HG03342 (cell line): ENCODE measurements at regions not wholly inside any gene's neighbourhood (a gene's known extent, or its start where the extent isn't known, plus 50 kb on each side); places are given as distances from the start of the nearest gene placed in this dataset.

ENCODE experiments used
- ATAC-seq: cut with Tn5 transposase; IDR thresholded peaks from one replicate; pipeline ENCODE4 v1.9.1; 2021; ENCODE audit warnings: mild to moderate bottlenecking, moderate library complexity; ENCODE audit not compliant: unreplicated experiment

DNA sequence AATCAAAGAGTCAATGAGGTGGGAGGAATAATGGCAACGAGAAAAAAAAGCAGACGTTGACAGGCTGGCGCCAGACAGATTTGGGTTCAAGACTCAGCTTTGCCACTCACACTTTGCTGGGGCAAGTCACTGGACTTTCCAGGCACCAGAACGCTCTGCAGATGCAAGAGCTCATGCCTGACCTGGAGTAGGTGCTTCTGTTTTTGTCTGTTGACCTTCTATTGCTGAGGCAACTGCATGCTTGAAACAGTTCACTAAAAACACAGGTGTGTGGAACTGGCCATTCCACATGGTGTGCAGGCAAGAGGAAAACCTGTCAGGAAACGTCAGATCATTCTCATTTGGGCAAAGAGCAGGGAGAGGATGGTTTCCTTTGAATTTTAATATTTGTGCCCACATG lies 161.2 kb upstream of the SMIM23 start:
- no peak for ATAC-seq

DNA sequence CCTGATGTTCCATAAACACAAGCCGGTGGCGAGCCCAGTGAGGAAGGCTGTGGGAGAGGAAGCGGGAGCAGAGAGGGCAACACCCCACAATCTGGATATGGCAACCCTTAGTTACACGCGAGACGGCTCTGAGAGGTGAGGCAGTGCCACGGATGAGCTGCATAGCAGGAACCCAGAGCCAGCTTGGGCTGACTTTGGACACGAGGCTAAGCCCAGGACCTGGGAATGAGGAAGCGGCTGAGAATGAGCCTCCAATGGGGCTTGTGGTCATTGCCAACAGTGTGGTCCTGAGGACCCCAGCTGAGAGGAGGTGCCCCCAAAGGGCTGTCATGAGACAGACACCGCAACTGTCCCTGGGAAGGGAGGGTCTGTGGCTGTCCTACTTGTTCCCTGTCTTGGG lies 160.0 kb upstream of the SMIM23 start:
- ATAC-seq = no peak

DNA sequence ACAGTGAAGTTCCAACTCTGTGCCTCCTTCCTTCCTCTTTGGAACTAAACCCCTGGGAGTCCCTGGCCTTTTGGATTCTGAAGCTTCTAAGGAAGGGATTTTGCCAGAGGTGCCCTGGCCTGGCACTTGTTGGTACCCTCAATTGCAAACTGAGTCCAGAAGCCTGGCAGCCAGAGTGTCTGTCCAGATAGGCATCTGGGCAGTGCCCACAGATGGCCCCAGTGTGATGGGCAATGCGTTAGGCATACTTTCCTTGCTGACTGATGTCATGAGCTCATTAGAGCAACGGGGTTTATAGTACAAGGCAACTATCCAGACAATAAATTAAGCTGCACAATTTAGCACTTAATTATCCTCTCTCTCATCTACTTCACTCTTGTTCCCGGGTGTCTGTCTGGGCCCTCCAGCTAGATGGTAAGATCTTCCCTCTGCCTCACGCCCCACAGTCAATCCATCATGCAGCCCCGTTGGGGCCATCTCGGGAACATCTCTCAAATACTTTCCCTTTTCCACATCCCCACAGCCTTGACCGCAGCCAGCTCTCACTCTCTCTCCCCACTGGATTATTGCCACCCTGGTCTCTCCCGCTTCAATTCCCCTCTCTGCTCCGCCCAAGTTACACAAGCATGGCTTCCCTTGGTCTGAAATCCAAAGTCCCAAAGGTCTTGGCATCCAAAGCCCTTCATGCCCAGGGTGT lies 157.5 kb upstream of the SMIM23 start:
- ATAC-seq = no peak

DNA sequence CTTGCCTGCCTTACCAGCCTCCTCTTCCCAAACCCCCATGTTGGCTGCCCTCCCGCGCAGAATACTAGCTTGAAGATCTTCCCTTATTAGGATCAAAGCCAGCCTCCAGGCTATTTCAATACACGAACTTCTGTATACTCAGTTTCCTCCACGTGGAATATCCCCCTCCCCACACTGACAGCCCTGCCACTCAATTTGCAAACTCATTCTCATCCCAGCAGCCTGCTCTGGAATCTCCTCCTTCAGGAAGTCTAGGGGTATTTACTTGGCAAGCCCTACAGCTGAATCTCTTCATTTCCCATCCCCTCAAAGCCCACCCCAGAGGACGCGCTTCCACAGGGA lies 157.0 kb upstream of the SMIM23 start:
- ATAC-seq = no peak

DNA sequence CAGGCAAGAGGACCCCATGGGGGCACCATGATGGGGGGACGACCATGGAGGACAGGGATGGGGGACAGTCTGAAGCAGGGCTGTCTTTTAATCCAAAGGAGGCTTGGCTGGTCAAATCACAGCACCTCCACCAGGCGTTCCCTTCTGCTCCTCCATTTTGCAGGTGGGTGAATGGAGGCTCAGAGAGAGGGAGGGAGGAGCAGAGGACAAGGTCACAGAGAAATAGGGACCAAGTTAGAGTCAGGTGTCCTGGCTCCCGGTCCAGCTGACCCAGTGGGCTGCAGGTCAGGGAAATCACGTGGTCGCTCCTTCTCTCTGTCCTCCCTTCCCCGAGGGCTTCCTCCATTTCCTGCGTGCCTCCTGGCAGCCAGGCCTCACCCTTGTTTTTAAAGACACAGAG lies 156.4 kb upstream of the SMIM23 start:
- ATAC-seq = no peak

DNA sequence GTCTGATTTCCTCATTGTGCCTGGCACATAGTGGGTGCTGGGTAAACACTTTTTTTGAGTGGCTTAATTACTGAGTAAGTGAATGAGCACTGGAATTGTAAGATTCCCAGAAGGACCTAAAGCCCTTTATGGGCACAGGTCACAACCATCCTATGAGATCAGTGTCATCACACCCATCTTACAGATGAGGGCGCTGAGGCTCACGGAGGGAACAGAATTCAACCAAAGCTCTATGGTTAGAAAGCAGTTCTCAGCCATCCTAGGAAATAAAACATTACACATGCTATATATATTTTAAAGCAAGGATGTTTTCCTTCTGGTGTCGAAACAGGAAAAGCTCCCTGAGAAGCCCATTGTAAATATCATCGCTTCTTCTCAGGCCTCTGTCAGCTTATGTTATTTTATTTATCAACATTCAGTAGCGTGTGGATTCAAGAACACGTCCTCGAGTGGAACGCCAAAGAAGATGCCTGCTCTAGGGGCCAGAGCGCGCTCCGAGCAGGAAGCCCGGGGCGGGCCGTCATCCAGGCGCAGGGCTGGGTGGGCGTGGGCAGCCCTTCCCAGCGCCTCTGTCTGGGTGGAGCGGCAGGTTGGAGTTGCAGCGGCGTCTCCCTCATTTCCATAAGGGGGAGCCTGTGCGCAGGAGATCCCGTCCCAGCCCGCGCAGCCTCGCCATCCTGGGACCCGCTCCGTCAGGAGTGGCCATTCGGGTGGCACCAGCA lies 155.8 kb upstream of the SMIM23 start:
- ATAC-seq = no peak

DNA sequence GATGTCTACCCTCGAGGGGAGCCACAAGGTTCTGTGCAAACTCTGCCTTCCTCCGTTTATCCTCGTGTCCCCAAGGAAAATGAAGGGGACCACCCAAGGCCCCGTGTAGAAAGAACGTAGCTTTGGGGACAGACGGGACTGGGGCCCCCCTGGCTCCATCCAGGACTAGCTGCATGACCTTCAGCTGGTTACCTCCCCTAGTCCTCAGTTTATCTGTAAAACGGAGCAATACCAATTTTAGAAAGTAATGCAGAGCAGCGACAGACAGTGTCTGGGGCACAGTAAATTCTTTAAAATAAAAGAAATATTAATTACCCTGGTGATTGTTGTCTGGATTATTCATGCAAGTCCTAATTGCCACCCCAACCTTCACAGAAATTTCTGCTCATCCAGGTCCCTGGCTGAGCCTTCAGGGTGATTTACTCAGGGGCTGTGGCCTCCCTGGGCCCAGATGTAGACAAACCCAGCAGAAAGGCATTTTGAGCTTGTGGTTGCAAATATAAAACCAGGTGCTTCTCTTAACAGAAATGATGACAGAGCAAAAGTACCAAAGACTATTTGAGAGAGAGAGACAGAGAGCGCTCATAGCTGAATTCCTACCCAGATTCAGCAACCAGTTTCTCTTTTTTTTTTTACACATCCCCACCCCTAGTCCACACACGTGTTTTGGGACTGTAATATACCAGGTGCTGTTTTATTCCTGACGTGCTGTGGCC lies 155.1 kb upstream of the SMIM23 start:
- no peak for ATAC-seq

DNA sequence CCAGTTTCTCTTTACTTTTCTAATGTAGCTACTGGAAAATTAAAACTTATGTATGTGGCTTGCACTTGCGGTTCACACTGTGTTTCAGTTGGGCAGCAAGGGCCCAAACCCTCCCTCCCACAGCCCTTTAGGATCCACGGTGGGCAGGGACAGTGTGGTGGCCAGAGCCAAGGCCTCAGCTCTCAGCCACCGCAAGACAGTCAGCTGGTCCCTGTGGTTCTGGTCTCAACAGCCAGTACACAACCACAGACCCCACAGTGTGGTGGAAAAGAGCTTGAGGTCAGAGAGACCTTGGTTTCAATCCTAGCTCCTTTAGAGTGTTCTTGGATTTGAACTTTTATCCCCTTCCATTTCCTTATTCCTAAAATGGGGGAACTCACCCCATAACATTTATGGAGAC lies 153.0 kb upstream of the SMIM23 start:
- no peak for ATAC-seq

DNA sequence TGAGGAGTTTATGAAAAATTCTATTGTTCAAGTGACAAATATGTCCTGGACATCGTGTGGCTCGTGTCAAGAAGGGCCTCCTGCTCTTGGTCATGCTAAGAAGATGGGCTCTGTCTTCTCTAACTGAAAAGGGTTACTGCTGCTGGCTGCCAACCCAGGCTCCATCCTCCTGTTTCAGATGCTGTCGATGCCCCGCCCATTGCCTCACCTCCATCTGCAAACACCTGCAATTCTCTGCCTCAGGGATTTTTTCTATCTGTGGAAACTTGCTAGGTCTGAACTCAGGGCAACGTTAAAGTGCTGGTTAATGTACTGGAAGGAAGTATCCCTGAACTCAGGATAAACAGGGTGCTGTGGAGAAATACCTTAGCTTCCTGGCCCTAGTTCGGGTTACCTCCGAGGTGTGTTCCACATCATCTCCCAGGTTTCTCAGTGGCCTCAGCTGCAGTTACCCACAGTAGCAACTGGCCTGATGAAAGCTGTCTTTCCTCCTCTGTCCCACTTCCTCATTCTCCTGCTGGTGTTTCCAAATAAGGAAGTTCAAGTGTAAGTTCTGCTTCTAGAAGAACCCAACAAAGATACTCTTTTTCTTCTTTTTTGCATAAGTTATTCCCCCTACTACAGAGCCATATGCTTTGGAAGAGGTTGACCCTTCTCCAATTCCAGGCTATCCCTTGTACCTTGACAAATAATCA lies 151.7 kb upstream of the SMIM23 start:
- ATAC-seq = peak; percentile 74

DNA sequence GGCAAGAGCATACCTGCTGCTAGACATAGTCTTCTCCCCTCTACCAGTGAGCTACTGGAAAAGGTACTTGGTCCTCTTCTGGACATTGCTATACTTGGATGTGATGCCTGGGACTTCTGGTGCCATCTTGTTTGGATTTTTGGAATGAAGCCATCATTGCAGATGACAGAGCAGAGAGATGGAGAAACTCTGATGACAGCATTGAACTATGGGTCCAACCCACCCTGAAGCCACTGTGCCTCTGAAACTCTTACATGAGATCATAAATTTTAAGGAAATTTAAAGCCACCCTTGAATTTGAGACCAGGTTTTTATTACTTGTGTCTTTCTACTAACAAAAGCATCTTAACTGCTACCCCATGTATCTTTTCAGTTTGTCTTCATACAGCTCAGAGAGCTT lies 151.1 kb upstream of the SMIM23 start:
- ATAC-seq = no peak

DNA sequence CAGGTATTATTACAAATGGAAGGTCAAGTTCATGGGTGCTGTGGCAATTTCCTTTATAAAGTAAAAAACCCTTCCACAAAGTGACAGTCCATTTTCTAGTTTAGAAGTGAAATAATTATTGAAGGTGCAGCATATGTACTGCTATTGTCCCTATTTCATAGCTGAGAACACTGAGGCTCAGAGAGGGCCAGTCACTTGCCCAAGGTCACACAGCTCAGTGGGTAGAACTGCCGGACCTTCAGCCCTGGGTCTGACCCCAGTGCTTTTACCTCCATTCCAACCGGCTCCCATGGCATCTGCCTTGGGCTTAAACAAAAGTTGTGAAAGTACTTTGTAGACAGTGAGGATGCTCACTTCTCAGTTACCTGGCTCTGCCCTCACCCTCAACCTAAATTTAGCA lies 150.6 kb upstream of the SMIM23 start:
- ATAC-seq = no peak

DNA sequence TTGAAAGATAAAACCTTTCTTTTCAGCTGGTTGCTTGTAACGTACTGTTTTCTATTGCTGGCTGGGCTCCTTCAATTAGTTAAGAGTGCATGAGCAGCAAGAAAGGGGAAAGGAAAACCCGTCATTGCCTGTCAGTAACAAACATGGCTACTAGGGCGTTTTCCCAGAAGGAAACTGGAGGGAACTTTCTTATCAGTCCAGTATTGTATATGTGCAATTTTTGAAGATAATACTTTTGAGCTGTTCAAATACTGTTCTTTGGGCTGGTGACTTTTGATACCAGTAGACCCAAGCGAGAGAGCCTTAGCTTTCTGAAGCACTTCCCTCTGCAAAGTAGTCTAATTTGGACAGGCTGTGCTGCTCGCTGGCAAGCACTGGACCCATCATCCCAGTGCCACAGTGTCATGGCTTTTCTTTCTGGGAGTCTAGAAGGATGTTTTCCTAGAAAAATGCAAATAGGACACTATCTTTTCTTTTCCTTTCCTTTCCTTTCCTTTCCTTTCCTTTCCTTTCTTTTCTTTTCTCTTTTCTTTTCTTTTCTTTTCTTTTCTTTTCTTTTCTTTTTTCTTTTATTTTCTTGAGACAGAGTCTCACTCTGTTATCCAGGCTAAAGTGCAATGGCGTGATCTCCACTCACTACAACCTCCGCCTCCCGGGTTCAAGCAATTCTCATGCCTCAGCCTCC lies 149.9 kb upstream of the SMIM23 start:
- ATAC-seq = no peak

DNA sequence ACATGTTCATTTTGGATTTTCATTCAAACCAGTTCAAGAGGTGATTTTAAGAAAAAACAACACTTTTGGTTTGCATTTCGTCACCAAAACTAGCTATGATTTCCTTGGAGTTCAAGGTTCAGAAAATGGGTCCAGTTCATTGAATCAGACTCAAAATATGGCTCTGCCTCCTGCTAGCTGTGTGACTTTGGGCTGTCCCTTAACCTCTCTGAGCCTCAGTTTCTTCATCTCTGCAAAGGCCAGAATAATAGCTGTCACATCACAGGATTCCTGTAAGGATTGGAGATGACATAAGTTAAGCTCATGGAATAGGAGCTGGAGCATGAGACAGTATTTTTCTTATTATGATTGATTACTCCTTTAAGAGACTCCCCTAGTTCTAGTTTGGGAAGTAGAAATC lies 147.8 kb upstream of the SMIM23 start:
- no peak for ATAC-seq

DNA sequence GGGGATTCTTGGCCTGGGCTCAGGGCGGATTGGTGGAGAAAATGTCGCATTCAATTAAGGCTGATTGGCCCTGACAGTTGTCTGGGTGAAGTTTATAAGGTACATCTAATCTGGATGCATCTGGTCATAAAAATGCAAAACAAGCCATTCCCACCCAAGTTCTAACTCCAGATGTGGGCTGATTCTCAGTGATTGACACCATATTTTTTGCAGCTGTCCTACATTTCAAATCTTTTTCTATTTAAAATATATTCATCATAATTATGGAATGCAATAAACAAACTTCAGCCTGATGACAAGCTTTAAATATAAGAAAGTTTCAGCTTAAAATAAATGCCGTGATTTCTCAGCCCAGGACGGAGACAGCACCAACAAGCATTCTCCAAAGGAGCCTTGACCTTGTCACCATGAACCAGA lies 146.4 kb upstream of the SMIM23 start:
- ATAC-seq = no peak

DNA sequence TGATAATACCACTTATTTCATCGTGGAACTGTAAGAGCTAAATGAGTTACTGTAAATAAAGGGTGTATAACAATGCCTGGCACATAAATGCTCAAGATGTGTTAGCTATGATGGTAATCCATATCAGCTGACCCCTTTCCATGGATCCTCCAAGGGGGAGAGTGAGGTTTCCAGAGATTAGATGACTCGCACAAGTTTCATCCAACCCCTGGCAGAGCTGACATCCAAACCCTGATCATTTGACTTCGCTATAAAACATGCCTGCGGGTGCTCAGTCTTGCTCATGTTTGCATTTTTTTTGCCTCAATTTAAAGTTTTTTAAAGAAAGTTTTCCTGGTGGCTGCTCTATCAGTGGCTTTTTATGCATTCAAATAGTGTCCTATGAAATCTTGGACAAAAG lies 145.7 kb upstream of the SMIM23 start:
- ATAC-seq = no peak

DNA sequence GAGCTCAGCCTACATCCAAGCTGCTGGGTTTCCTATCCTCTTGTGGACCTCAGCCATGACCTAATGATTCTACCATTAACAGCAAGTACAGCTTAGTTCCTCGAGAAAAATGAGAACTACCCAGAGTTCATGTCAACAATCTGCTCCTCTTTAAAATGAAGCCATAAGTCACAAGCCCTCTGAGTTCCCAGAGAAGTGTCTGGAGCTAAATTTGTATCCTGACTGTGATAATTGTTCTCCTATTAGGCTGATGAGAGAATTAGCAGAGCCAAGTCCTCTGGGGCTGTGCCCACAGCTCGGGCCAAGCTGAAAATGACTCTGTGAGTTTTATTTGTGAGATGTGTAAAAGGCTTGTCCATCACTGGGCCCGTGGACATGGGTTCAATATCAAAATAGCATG lies 145.1 kb upstream of the SMIM23 start:
- ATAC-seq = no peak

DNA sequence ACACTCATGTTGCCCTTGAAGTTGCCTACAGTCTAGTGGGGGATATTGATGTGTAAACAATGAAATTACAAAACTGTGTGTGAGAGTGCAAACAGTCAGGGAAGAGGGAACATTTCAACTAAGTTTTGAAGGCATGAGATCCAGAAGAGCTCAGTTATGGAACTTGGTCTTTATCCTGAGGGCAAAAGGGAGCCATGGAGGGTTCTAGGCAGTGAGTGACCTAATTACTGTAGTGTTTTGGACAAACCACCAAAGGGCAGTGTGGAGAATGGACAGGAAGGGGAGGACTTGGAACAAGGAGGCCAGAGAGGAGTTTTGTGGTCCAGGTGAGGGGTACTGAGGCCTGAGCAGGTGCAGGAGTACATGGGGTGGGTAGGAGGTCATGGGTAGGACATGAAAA lies 143.7 kb upstream of the SMIM23 start:
- no peak for ATAC-seq

DNA sequence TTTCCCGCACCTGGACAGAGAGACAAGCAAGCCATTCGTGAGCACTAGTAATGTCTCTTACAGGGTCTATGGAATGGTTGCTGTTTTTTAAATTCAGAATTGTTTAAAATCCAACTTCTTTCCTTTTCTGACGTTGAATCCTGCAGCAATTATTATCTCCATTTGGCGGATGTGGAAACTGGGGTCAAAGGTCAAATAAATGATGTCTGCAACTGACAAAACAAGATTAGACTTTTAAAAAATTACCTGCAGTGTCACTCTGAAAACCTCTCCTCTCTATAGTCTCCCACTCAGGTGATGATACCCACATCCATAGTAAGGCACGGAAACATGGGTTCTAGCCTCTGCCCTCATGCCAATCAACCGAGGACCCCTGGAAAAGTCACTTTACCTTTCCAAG lies 142.7 kb upstream of the SMIM23 start:
- no peak for ATAC-seq

DNA sequence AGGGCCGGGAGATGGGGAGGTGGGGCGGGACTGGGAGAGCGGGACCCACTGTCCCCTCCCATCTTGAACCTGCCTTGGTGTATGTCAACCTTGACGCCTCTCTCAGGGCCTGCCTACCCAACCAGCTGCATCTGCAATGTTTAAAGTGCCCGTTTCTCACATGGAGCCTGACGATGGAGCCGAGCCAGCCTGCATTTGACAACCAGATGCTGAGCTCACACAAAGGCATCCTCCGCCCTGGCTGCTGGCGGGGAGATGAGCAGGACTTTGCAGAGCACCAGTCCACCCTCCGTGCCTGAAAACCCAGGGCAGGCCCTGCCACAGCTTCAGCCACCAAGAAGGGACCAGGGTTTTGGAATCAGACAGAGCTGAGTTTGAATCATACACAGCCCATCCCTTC lies 141.1 kb upstream of the SMIM23 start:
- no peak for ATAC-seq

DNA sequence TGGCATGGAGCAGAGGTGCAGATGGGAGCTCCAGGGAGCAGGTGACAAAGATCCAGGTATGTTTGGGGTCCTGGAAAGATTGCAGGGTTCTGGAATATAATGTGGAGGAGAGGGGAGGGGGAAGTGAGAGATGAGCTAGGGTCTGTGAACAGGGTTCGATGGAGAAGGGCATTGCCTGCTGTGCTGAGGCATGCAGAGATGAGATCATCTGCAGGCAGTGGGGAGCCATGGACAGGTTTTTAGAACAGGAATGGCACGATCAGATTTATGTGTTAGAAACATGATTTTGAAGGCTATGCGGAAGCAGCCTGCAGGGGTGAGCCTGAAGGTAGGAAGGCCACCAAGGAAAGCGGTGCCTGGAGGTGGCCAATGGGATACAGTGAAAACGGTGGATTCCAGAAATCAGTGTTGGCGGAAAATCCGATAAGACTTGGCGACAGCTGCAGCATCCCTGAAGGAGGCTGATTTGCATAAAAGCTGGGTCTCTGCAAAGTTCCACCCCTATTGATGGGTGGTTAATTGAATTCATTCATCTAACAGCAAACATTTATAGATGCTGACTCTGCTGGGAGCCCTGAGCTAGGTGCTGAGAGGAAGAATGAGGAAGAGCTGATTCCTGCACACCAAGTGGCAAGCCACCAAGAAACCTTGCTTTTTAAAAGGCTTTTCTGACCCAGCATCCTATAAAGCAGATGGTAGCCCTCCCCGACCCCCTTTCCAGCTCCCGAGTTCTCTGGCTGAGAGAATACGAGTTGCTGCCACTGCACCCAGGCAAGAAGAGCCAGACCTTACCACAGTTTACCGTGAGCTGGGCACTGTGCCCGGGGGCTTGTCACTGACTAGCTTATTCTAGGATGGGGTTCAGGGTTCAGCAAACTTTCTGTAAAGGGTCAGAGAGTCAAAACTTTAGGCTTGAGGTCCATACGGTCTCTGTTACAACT lies 139.2 kb upstream of the SMIM23 start:
- no peak for ATAC-seq
